ENCODE measurements at regions not wholly inside any gene's neighbourhood (a gene's known extent, or its start where the extent isn't known, plus 50 kb on each side); places are given as distances from the start of the nearest gene placed in this dataset.

- no peak for TF ChIP-seq ZNF654 (tag by site-specific recombination; IDR thresholded peaks at IDR 0.05; ENCODE audit: low read depth)
- TF ChIP-seq ZNF558 (tag by site-specific recombination; IDR thresholded peaks at IDR 0.05) = no peak
- TF ChIP-seq ZNF280C (tag by site-specific recombination; IDR thresholded peaks at IDR 0.05) = no peak
- TF ChIP-seq WT1 (tag by site-specific recombination; IDR thresholded peaks at IDR 0.05) = no peak
- TF ChIP-seq ZNF138 (tag by site-specific recombination; IDR thresholded peaks at IDR 0.05; ENCODE audit: borderline replicate concordance) = no peak
- no peak for TF ChIP-seq ZSCAN23 (tag by site-specific recombination; IDR thresholded peaks at IDR 0.05)
- TF ChIP-seq ZNF514 (tag by site-specific recombination; IDR thresholded peaks at IDR 0.05) = no peak
- no peak for TF ChIP-seq ZNF701 (tag by site-specific recombination; IDR thresholded peaks at IDR 0.05)
Measured at GRCh38 chr1:78437941-78438340, 52.8 kb upstream of the PTGFR start (continued).

GRCh38 chr1:78440381-78440793 is 50.4 kb upstream of the PTGFR start:
- ChIA-PET POLR2A (no interaction called here), CTCF (no interaction called here)
- TF ChIP-seq ZNF670 (tag by site-specific recombination; IDR thresholded peaks at IDR 0.05; ENCODE audit: low read depth) (no peak), ZNF350 (tag by site-specific recombination; IDR thresholded peaks at IDR 0.05) (no peak), ZNF274 (IDR thresholded peaks at IDR 0.05; ENCODE audit: low read length) (no peak), ZNF274 (tag by site-specific recombination; IDR thresholded peaks at IDR 0.05; ENCODE audit: borderline replicate concordance) (no peak), ZIC2 (tag by site-specific recombination; IDR thresholded peaks at IDR 0.05) (no peak), ZNF704 (tag by site-specific recombination; IDR thresholded peaks at IDR 0.05) (no peak), ZNF398 (tag by site-specific recombination; IDR thresholded peaks at IDR 0.05) (no peak), ZNF354C (tag by site-specific recombination; IDR thresholded peaks at IDR 0.05; ENCODE audit: borderline replicate concordance, low read depth) (no peak), ZNF513 (tag by site-specific recombination; IDR thresholded peaks at IDR 0.05) (no peak), ZNF239 (tag by site-specific recombination; IDR thresholded peaks at IDR 0.05) (no peak), ZNF473 (tag by site-specific recombination; IDR thresholded peaks at IDR 0.05) (no peak), ZBTB44 (tag by site-specific recombination; IDR thresholded peaks at IDR 0.05) (no peak), ZNF843 (tag by site-specific recombination; IDR thresholded peaks at IDR 0.05) (no peak), ZFP37 (tag by site-specific recombination; IDR thresholded peaks at IDR 0.05) (no peak), ZNF121 (tag by site-specific recombination; IDR thresholded peaks at IDR 0.05) (no peak), OSR2 (tag by site-specific recombination; IDR thresholded peaks at IDR 0.05) (no peak)
- Histone ChIP-seq H3K4me3 (ENCODE audit: low read depth, low read length) (no peak overlapping the region), H3K27ac (ENCODE audit: extremely low read depth, low read depth, low read length) (no peak overlapping the region), H3K4me1 (ENCODE audit: control insufficient read depth, insufficient read depth, low read length) (no peaks in the 10 kb centered on the region), H3K9me3 (ENCODE audit: control insufficient read depth, insufficient read depth, low read depth, low read length) (no peaks in the 10 kb centered on the region), H3K36me3 (ENCODE audit: control insufficient read depth in 2 of 2, insufficient read depth in 1 of 2, low read length in 2 of 2) (no peaks in the 10 kb centered on the region)

Data from HEK293 (cell line).